ENCODE measurements at regions not wholly inside any gene's neighbourhood (a gene's known extent, or its start where the extent isn't known, plus 50 kb on each side); places are given as distances from the start of the nearest gene placed in this dataset.

GRCh38 chr21:17900281-17900989, 81.3 kb upstream of the C21orf91 start:
- no peak for DNase-seq (ENCODE audit: low read depth)

- DNase-seq (ENCODE audit: low read depth) = no peak
Measured at GRCh38 chr21:17889171-17889570, 70.0 kb upstream of the C21orf91 start.

- DNase-seq (ENCODE audit: low read depth) = no peak
Measured at GRCh38 chr21:17869115-17869514, 50.0 kb upstream of the C21orf91 start.

All from stimulated activated CD4-positive, alpha-beta T cell treated with anti-CD3 and anti-CD28 coated beads, Interleukin-2, amount 100 ng/mL, for 4 hours (primary cell).